ENCODE measurements at regions not wholly inside any gene's neighbourhood (a gene's known extent, or its start where the extent isn't known, plus 50 kb on each side); places are given as distances from the start of the nearest gene placed in this dataset.

DNA sequence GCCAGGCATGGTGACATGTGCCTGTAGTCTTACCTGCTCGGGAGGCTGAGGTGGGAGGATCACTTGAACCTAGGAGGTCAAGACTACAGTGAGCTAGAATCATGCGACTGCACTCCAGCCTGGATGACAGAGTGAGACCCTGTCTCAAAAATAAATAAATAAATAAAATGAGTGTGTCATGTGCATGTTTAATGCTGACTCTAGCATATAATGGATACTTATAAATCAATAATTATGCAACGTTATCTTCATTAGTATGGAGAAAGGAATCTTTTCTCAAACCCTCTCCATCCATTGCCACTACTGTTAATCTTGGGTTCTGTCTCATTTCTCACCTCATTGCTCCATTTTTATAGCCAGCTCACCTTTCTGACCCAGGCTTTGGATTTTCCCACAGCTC, 189.5 kb upstream of the RPL34 start:
- TF ChIP-seq, protein P1, sequence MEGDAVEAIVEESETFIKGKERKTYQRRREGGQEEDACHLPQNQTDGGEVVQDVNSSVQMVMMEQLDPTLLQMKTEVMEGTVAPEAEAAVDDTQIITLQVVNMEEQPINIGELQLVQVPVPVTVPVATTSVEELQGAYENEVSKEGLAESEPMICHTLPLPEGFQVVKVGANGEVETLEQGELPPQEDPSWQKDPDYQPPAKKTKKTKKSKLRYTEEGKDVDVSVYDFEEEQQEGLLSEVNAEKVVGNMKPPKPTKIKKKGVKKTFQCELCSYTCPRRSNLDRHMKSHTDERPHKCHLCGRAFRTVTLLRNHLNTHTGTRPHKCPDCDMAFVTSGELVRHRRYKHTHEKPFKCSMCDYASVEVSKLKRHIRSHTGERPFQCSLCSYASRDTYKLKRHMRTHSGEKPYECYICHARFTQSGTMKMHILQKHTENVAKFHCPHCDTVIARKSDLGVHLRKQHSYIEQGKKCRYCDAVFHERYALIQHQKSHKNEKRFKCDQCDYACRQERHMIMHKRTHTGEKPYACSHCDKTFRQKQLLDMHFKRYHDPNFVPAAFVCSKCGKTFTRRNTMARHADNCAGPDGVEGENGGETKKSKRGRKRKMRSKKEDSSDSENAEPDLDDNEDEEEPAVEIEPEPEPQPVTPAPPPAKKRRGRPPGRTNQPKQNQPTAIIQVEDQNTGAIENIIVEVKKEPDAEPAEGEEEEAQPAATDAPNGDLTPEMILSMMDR (IDR thresholded peaks at IDR 0.05): no peak
- no peak for TF ChIP-seq POLR2A (IDR thresholded peaks at IDR 0.05)
